ENCODE measurements at regions not wholly inside any gene's neighbourhood (a gene's known extent, or its start where the extent isn't known, plus 50 kb on each side); places are given as distances from the start of the nearest gene placed in this dataset.

DNA sequence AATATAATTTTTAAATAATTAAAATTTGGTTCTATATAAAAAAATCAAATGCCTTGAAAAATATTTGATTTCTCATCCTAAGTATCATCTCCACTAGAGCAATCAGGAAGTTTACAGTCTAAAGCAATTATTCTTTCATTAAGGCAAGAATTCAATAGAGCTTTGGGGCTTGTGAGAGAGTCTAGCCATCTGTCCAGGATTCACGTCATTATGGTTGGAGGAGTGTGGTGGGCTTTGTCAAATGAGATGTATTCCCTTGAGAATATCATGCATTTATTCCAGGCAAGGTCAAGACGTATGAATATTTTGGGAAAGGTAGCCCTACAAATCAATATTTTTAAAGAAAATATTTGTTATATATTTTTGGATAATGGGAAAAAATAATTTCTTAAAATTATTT is 132.4 kb downstream of the ELOVL4 start:
- TF ChIP-seq EZH2 (IDR thresholded peaks at IDR 0.05; ENCODE audit: borderline replicate concordance, low read length) = no peak
- TF ChIP-seq, protein P1, sequence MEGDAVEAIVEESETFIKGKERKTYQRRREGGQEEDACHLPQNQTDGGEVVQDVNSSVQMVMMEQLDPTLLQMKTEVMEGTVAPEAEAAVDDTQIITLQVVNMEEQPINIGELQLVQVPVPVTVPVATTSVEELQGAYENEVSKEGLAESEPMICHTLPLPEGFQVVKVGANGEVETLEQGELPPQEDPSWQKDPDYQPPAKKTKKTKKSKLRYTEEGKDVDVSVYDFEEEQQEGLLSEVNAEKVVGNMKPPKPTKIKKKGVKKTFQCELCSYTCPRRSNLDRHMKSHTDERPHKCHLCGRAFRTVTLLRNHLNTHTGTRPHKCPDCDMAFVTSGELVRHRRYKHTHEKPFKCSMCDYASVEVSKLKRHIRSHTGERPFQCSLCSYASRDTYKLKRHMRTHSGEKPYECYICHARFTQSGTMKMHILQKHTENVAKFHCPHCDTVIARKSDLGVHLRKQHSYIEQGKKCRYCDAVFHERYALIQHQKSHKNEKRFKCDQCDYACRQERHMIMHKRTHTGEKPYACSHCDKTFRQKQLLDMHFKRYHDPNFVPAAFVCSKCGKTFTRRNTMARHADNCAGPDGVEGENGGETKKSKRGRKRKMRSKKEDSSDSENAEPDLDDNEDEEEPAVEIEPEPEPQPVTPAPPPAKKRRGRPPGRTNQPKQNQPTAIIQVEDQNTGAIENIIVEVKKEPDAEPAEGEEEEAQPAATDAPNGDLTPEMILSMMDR (IDR thresholded peaks at IDR 0.05; ENCODE audit: low read length) = no peak
